Coronary artery (tissue), 2 donors: ENCODE measurements at regions not wholly inside any gene's neighbourhood (a gene's known extent, or its start where the extent isn't known, plus 50 kb on each side); places are given as distances from the start of the nearest gene placed in this dataset.
"Not testable (repeated sequence)": the region's sequence is repeated elsewhere in the genome, so short reads cannot be mapped to it uniquely, and the experiment has no call there.

ENCODE experiments used
- DNase-seq: peaks from one replicate; pipeline ENCODE4 v3.0.0-alpha.2; 2017; ENCODE audit warnings: low spot score
- H3K27ac ChIP-seq, 2 donors: fragments of 200-600 bp; sonication (generic); one replicate each; pipeline ENCODE4 v1.5.1; 2016 to 2019
- H3K4me3 ChIP-seq: fragments of 200-600 bp; sonication (generic); 2 replicates; pipeline ENCODE4 v1.5.1; 2016; ENCODE audit warnings: mild to moderate bottlenecking, moderate library complexity
- CTCF ChIP-seq: fragments of 200-600 bp; sonication (generic); IDR thresholded peaks from one replicate; pipeline ENCODE4 v1.5.1; 2019; ENCODE audit warnings: antibody characterized with exemption

GRCh38 chr5:102154791-102155605 is 141.1 kb downstream of the SLCO4C1 start:
- DNase-seq, H3K27ac ChIP-seq, H3K4me3 ChIP-seq: not testable (repeated sequence)

GRCh38 chr5:102154291-102154690 is 141.8 kb downstream of the SLCO4C1 start:
- no peak for TF ChIP-seq CTCF
- no peak overlapping the region for H3K4me3 ChIP-seq
- H3K27ac ChIP-seq = no peak overlapping the region
- no peak for DNase-seq

- DNase-seq = no peak
- Histone ChIP-seq H3K4me3 (no peak overlapping the region), H3K27ac (no peak overlapping the region)
- no peak for TF ChIP-seq CTCF
These were observed 142.9 kb downstream of the SLCO4C1 start for GRCh38 chr5:102153003-102153759.

- H3K4me3 ChIP-seq = no peak overlapping the region
- H3K27ac ChIP-seq = no peak overlapping the region
- no peak for DNase-seq
- no peak for TF ChIP-seq CTCF
These were observed 157.1 kb downstream of the SLCO4C1 start for GRCh38 chr5:102139029-102139428.

GRCh38 chr5:102138243-102138653 is 157.8 kb downstream of the SLCO4C1 start:
- no peak for TF ChIP-seq CTCF

GRCh38 chr5:102130890-102131289 is 165.2 kb downstream of the SLCO4C1 start:
- TF ChIP-seq CTCF = no peak

More at GRCh38 chr5:102138243-102138653, 157.8 kb downstream of the SLCO4C1 start:
- no peak for DNase-seq
- Histone ChIP-seq H3K4me3 (no peak overlapping the region), H3K27ac (no peak overlapping the region)

GRCh38 chr5:102130386-102130785 is 165.7 kb downstream of the SLCO4C1 start:
- TF ChIP-seq CTCF = no peak
- Histone ChIP-seq H3K4me3 (no peak overlapping the region), H3K27ac (no peak overlapping the region)
- no peak for DNase-seq

More at GRCh38 chr5:102130890-102131289, 165.2 kb downstream of the SLCO4C1 start:
- Histone ChIP-seq H3K4me3 (no peak overlapping the region), H3K27ac (no peak overlapping the region)
- no peak for DNase-seq
